Right lobe of liver (tissue), 4 donors: ENCODE measurements at regions not wholly inside any gene's neighbourhood (a gene's known extent, or its start where the extent isn't known, plus 50 kb on each side); places are given as distances from the start of the nearest gene placed in this dataset.

Source experiments
- POLR2A ChIP-seq: fragments of 450-650 bp; IDR thresholded peaks from one replicate; pipeline ENCODE4 v1.6.1; 2017; ENCODE audit warnings: antibody characterized with exemption, mild to moderate bottlenecking
- TF ChIP-seq, protein P1 (sequence below), 4 donors: fragments of 200-600 bp in 3 of 4; fragments of 450-650 bp in 1 of 4; IDR thresholded peaks; one replicate each; pipeline versions ENCODE4 v1.5.1 to v1.8.0; 2016 to 2022; ENCODE audit warnings: antibody characterized with exemption in 4 of 4, mild to moderate bottlenecking in 2 of 4
- donor health status: DM: no; HTN: no; CAD: no.
- donor health status: DM: no; HTN: no; CAD: no.
- donor health status: DM: no; HTN: yes; CAD: no.

DNA sequence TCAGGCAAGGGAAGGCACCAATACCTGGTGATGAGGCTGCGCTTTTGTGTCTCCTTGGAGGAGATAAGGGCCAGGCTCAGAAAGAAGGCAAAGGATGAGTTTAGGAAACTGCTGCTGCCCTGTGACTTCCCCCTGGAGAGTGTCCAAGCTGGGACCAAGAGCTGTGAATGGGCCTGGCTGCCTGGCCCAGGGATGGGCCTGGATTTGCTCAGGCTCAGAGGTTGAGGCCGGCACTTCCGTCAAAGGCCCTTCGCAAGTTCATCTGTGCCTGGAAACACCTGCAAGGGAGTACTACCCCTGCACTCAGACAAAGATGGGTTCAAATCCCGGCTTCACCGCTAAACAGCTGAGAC, 50.5 kb upstream of the NANOS1 start:
- TF ChIP-seq, protein P1, sequence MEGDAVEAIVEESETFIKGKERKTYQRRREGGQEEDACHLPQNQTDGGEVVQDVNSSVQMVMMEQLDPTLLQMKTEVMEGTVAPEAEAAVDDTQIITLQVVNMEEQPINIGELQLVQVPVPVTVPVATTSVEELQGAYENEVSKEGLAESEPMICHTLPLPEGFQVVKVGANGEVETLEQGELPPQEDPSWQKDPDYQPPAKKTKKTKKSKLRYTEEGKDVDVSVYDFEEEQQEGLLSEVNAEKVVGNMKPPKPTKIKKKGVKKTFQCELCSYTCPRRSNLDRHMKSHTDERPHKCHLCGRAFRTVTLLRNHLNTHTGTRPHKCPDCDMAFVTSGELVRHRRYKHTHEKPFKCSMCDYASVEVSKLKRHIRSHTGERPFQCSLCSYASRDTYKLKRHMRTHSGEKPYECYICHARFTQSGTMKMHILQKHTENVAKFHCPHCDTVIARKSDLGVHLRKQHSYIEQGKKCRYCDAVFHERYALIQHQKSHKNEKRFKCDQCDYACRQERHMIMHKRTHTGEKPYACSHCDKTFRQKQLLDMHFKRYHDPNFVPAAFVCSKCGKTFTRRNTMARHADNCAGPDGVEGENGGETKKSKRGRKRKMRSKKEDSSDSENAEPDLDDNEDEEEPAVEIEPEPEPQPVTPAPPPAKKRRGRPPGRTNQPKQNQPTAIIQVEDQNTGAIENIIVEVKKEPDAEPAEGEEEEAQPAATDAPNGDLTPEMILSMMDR (IDR thresholded peaks at IDR 0.05) = no peak
- TF ChIP-seq POLR2A = no peak
